ENCODE measurements at regions not wholly inside any gene's neighbourhood (a gene's known extent, or its start where the extent isn't known, plus 50 kb on each side); places are given as distances from the start of the nearest gene placed in this dataset.
"Not testable (repeated sequence)": the region's sequence is repeated elsewhere in the genome, so short reads cannot be mapped to it uniquely, and the experiment has no call there.

DNA sequence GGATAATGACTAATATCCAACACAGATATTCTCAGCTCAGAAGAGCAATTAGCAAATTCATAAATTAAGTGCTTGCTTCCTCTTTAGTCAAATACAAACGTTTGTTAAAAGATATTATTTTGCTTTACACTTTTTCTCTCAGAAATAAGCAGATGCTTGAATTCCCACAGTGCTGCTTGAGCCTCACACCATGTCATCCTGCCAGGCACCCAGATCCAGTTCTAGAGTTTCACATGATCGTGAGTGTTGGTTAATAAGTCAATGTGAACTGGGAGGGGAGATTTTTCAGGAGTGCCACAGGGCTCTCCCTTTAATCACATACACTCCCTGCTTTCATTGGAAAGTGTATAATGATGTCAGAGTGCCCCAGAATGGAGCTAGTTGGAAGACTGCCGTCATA lies 352.0 kb downstream of the OR4F29 start:
- ATAC-seq, result not testable (repeated sequence)

DNA sequence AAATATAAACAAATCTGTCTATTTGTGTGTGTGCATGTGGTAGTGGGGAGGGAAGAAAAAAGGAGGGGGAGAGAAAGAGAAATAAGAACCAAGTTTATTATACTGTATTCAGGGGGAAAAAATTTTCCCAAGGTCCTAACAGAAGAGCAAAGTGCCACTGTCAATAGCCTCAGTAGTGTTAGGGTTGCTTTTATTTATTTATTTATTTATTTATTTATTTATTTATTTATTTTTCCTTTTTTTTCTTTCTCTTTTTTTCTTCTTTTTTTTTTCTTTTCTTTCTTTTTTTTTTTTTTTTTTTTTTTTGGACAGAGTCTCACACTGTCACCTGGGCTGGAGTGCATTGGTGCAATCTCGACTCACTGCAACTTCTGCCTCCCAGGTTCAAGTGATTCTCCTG lies 352.7 kb downstream of the OR4F29 start:
- ATAC-seq, result not testable (repeated sequence)

DNA sequence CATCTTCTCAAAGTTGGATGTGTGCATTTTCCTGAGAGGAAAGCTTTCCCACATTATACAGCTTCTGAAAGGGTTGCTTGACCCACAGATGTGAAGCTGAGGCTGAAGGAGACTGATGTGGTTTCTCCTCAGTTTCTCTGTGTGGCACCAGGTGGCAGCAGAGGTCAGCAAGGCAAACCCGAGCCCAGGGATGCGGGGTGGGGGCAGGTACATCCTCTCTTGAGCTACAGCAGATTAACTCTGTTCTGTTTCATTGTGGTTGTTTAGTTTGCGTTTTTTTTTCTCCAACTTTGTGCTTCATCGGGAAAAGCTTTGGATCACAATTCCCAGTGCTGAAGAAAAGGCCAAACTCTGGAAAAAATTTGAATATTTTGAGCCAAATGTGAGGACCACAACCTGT lies 360.2 kb downstream of the OR4F29 start:
- ATAC-seq, result not testable (repeated sequence)

DNA sequence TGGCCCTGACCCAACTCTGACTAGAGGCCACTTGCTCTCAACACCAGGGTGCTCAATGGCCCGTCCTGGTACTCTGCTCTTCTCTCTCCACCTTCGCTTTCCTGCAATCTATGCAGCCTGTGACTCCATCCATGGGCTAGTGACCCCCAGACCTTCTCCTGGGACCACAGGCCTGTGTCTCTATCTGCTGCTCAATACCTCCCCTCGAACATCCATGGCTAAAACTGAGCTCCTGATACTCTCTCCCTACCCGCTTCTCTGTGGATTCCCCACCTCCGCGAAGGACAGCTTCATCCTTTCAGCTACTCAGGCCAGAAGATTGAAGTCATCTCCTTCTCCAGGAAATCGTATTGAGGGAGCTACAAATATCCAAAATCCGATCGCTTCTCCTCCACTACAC lies 363.4 kb downstream of the OR4F29 start:
- not testable (repeated sequence) for ATAC-seq

DNA sequence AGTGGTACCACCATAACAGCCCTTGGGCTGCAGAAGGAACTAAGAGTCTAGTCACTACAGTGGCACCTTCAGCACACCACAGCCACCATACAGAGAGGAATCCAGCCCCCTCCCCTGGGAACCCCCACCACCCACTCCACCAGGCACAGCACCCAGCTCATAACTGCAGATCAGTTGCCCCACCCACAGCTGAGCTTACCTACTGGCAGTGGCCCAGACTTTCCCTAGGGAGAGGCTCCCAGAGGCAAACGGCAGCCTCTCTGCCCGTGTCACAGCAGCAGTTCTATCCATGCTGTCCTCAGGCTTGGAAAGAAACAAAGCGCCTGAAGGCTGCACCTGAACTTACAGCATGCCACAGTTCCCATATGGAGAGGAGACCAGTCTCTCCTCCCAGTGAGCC lies 372.3 kb downstream of the OR4F29 start:
- ATAC-seq, result not testable (repeated sequence)

DNA sequence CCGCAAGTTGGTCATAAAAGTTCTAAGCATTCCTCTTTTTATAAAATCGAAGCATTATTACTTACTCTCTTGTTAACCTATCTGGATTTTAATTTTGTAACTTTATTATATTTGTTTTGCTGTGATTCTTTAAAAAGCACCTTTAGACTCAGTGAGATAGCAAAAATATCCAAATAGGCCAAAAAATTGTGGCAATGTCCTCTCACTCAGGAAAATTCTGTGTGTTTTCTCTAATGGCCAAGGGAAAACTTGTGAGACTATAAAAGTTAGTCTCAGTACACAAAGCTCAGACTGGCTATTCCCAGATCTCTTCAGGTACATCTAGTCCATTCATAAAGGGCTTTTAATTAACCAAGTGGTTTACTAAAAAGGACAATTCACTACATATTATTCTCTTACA lies 386.4 kb downstream of the OR4F29 start, which contains the start of gene OR4F5:
Gene OR4F5, plus strand, starts transcription at position 301 of the 400 bp plus-strand sequence.
- ATAC-seq, result not testable (repeated sequence)

DNA sequence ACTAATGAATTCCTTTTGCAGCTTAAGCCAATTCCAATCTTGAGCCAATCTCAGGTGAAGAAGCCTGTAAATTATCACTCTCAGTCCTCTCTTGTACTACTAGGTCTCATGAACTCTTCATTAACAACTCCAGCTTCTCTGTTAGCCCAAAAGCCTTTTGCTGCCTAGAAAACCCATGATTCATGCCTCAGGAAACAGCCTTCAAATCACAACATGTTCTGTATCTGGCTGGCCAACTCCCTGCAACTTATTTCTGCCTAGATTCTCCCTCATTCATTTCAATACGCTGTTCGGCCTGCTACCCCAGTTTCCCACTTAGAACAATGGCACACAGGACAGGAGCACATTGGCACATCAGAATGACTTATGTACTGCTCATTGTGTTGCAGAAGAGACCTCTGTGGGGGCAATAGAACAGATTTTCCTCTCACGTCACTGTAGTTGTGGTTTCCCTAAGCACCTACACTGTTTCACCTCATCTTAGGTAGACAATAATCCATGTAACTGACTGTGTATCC lies 395.4 kb downstream of the OR4F29 start:
- ATAC-seq, result not testable (repeated sequence)

DNA sequence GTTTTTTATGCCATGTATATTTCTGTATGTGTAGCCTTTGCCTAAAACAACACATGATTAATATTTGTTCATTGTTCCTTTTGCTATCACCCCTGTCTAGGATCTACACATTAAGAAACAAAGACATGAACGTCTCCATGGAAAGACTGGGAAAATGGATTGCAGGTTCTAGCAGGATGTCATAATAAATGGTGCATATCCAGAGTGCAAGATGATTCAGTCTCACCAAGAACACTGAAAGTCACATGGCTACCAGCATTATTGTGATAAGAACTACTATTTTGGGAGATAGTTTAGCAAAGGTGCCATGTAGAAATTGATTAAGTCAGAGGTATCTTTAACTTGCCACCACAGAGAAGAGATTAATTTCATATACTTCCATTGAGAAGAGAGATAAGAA lies 398.3 kb downstream of the OR4F29 start:
- not testable (repeated sequence) for ATAC-seq

DNA sequence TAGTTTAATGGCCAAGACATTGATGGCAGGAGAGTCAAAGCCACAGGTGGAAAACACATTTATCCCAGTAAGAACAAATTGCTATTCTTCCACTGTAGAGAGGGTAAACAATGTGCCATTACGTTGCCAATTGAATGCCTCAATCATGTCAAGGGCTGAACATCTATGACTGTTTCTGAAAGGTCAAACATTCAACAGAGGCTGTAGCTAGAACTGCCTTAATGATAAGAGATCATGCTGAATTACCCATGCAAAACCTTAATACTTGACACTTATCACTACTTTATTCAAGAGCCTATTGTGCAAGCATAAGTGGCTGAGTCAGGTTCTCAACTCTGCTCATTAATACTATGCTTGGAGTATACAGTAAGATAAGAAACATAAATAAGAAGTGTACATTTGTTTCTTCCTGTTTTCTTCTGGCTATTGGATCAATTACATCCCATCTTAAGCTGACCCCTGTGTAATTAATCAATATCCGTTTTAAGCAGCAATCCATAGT lies 409.5 kb downstream of the OR4F29 start:
- not testable (repeated sequence) for ATAC-seq

DNA sequence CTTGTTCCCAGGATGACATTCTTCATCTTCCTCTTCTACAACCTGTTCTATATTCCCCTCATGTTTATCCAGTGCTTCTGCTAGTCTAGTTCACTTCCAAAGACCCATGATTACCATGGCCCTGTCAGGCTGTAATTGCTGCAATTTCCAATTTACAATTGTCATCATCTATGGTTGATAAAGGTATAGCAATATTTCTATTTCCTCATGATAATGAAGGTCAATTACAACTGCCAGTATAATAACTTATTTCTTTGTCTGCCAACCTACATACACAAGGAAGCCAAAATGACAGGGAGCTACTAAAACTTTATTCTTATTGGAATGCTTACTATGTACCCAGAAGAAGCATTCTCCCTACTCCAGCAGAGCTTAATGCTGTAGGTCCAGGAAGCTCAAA lies 410.3 kb downstream of the OR4F29 start:
- not testable (repeated sequence) for ATAC-seq

DNA sequence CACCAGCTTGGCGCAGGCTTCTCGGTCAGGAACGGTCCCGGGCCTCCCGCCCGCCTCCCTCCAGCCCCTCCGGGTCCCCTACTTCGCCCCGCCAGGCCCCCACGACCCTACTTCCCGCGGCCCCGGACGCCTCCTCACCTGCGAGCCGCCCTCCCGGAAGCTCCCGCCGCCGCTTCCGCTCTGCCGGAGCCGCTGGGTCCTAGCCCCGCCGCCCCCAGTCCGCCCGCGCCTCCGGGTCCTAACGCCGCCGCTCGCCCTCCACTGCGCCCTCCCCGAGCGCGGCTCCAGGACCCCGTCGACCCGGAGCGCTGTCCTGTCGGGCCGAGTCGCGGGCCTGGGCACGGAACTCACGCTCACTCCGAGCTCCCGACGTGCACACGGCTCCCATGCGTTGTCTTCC lies 422.3 kb downstream of the OR4F29 start:
- ATAC-seq, result not testable (repeated sequence)

DNA sequence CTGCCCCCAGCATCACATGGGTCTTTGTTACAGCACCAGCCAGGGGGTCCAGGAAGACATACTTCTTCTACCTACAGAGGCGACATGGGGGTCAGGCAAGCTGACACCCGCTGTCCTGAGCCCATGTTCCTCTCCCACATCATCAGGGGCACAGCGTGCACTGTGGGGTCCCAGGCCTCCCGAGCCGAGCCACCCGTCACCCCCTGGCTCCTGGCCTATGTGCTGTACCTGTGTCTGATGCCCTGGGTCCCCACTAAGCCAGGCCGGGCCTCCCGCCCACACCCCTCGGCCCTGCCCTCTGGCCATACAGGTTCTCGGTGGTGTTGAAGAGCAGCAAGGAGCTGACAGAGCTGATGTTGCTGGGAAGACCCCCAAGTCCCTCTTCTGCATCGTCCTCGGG lies 434.2 kb downstream of the OR4F29 start:
- ATAC-seq, result not testable (repeated sequence)

DNA sequence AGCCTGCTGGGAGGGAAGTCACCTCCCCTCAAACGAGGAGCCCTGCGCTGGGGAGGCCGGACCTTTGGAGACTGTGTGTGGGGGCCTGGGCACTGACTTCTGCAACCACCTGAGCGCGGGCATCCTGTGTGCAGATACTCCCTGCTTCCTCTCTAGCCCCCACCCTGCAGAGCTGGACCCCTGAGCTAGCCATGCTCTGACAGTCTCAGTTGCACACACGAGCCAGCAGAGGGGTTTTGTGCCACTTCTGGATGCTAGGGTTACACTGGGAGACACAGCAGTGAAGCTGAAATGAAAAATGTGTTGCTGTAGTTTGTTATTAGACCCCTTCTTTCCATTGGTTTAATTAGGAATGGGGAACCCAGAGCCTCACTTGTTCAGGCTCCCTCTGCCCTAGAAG lies 435.5 kb downstream of the OR4F29 start:
- not testable (repeated sequence) for ATAC-seq

DNA sequence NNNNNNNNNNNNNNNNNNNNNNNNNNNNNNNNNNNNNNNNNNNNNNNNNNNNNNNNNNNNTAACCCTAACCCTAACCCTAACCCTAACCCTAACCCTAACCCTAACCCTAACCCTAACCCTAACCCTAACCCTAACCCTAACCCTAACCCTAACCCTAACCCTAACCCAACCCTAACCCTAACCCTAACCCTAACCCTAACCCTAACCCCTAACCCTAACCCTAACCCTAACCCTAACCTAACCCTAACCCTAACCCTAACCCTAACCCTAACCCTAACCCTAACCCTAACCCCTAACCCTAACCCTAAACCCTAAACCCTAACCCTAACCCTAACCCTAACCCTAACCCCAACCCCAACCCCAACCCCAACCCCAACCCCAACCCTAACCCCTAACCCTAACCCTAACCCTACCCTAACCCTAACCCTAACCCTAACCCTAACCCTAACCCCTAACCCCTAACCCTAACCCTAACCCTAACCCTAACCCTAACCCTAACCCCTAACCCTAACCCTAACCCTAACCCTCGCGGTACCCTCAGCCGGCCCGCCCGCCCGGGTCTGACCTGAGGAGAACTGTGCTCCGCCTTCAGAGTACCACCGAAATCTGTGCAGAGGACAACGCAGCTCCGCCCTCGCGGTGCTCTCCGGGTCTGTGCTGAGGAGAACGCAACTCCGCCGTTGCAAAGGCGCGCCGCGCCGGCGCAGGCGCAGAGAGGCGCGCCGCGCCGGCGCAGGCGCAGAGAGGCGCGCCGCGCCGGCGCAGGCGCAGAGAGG lies 441.3 kb downstream of the OR4F29 start:
- ATAC-seq, result not testable (repeated sequence)

Data from activated CD4-positive, CD25-positive, alpha-beta regulatory T cell treated with anti-CD3 and anti-CD28 coated beads, Interleukin-2, amount 50 U/mL, for 24 hours (primary cell).